PC-9 (cell line): ENCODE measurements at regions not wholly inside any gene's neighbourhood (a gene's known extent, or its start where the extent isn't known, plus 50 kb on each side); places are given as distances from the start of the nearest gene placed in this dataset.

ENCODE experiments used
- EZH2 ChIP-seq: fragments of 200-600 bp; sonication (generic); IDR thresholded peaks from 2 replicates; pipeline ENCODE4 v1.8.0; 2017; ENCODE audit warnings: antibody characterized with exemption, low read depth
- TF ChIP-seq, protein P1 (sequence below): fragments of 200-600 bp; sonication (generic); conservative IDR thresholded peaks from 2 replicates; pipeline ENCODE4 v1.6.1; 2017; ENCODE audit warnings: mixed run types, antibody characterized with exemption, mild to moderate bottlenecking, moderate library complexity

DNA sequence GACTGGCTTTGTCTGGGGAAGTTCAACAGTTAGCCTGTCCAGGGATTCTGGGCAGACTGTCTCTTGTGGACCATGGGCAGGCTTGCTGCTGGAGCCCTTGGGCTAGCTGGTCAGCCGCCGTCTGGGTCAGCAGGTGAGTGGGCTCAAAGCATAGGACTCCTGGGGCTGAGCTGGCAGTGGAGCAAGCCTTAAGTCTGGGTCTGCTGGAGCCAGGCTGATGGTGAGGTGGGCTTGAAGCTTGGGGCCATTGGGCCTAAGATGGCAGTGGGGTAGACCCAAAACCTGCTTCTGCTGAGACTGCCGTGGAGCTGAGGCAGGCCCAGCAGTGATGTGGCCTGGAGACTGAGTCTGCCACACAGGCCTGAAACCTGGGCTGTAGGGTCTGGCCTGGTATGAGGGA is 645.1 kb downstream of the RAPGEF2 start:
- TF ChIP-seq EZH2 = no peak
- TF ChIP-seq, protein P1, sequence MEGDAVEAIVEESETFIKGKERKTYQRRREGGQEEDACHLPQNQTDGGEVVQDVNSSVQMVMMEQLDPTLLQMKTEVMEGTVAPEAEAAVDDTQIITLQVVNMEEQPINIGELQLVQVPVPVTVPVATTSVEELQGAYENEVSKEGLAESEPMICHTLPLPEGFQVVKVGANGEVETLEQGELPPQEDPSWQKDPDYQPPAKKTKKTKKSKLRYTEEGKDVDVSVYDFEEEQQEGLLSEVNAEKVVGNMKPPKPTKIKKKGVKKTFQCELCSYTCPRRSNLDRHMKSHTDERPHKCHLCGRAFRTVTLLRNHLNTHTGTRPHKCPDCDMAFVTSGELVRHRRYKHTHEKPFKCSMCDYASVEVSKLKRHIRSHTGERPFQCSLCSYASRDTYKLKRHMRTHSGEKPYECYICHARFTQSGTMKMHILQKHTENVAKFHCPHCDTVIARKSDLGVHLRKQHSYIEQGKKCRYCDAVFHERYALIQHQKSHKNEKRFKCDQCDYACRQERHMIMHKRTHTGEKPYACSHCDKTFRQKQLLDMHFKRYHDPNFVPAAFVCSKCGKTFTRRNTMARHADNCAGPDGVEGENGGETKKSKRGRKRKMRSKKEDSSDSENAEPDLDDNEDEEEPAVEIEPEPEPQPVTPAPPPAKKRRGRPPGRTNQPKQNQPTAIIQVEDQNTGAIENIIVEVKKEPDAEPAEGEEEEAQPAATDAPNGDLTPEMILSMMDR = no peak
